ENCODE measurements at regions not wholly inside any gene's neighbourhood (a gene's known extent, or its start where the extent isn't known, plus 50 kb on each side); places are given as distances from the start of the nearest gene placed in this dataset.

GRCh38 chr4:186917136-186917535 lies 193.5 kb upstream of the FAT1 start:
- Histone ChIP-seq H3K9me3 (ENCODE audit: control insufficient read depth, low read depth, low read length) (no peaks in the 10 kb centered on the region), H3K4me3 (ENCODE audit: control insufficient read depth in 2 of 3, extremely low read depth in 1 of 3, insufficient read depth in 2 of 3, low read depth in 1 of 3, low read length in 3 of 3) (no peak overlapping the region), H3K27ac (ENCODE audit: control insufficient read depth, insufficient read depth, low read length) (no peak overlapping the region), H3K9ac (ENCODE audit: control insufficient read depth, extremely low read depth, insufficient read depth, low read length) (no peak overlapping the region), H3K79me2 (ENCODE audit: control insufficient read depth, insufficient read depth, low read length) (no peaks in the 10 kb centered on the region), H3K27me3 (ENCODE audit: control insufficient read depth, extremely low read depth, insufficient read depth, low read length) (no peaks in the 10 kb centered on the region), H4K20me1 (ENCODE audit: control insufficient read depth, extremely low read depth, insufficient read depth, low read length) (no peaks in the 10 kb centered on the region), H3K36me3 (ENCODE audit: control insufficient read depth in 2 of 2, extremely low read depth in 1 of 2, insufficient read depth in 2 of 2, low read length in 2 of 2) (no peaks in the 10 kb centered on the region), H3K4me2 (ENCODE audit: control insufficient read depth, extremely low read depth, insufficient read depth, low read depth, low read length) (no peak overlapping the region), H3K9me1 (ENCODE audit: control insufficient read depth, extremely low read depth, insufficient read depth, low read length) (no peaks in the 10 kb centered on the region), H2AFZ (ENCODE audit: control insufficient read depth, low read length) (no peak overlapping the region), H3K4me1 (ENCODE audit: control insufficient read depth, extremely low read depth, insufficient read depth, low read length) (peaks cover 24% of the 10 kb centered on the region)
- TF ChIP-seq EZH2 (IDR thresholded peaks at IDR 0.05; ENCODE audit: low read length), result no peak
- TF ChIP-seq, protein P1, sequence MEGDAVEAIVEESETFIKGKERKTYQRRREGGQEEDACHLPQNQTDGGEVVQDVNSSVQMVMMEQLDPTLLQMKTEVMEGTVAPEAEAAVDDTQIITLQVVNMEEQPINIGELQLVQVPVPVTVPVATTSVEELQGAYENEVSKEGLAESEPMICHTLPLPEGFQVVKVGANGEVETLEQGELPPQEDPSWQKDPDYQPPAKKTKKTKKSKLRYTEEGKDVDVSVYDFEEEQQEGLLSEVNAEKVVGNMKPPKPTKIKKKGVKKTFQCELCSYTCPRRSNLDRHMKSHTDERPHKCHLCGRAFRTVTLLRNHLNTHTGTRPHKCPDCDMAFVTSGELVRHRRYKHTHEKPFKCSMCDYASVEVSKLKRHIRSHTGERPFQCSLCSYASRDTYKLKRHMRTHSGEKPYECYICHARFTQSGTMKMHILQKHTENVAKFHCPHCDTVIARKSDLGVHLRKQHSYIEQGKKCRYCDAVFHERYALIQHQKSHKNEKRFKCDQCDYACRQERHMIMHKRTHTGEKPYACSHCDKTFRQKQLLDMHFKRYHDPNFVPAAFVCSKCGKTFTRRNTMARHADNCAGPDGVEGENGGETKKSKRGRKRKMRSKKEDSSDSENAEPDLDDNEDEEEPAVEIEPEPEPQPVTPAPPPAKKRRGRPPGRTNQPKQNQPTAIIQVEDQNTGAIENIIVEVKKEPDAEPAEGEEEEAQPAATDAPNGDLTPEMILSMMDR (optimal IDR thresholded peaks at IDR 0.05 in 1 of 3, IDR thresholded peaks at IDR 0.05 in 1 of 3, conservative IDR thresholded peaks at IDR 0.05 in 1 of 3; ENCODE audit: extremely low read depth in 1 of 3, insufficient read depth in 2 of 3, low read length in 3 of 3), result no peak
- FAIRE-seq, result no peak
- DNase-seq (ENCODE audit: low read depth, low spot score), result no peak
- dilution Hi-C loops (cut with MboI; ENCODE audit: extremely low pct_ligation_motif_present, low sequenced_read_pairs), result no loop called here

- dilution Hi-C loops (cut with MboI; ENCODE audit: extremely low pct_ligation_motif_present, low sequenced_read_pairs), result no loop called here
- TF ChIP-seq, protein P1 (optimal IDR thresholded peaks at IDR 0.05 in 1 of 3, IDR thresholded peaks at IDR 0.05 in 1 of 3, conservative IDR thresholded peaks at IDR 0.05 in 1 of 3; ENCODE audit: extremely low read depth in 1 of 3, insufficient read depth in 2 of 3, low read length in 3 of 3), result no peak
- TF ChIP-seq EZH2 (IDR thresholded peaks at IDR 0.05; ENCODE audit: low read length), result no peak
- no peaks in the 10 kb centered on the region for H3K36me3 ChIP-seq (ENCODE audit: control insufficient read depth in 2 of 2, extremely low read depth in 1 of 2, insufficient read depth in 2 of 2, low read length in 2 of 2)
- no peak overlapping the region for H2AFZ ChIP-seq (ENCODE audit: control insufficient read depth, low read length)
- H3K4me1 ChIP-seq (ENCODE audit: control insufficient read depth, extremely low read depth, insufficient read depth, low read length), result peaks cover 24% of the 10 kb centered on the region
- no peak overlapping the region for H3K4me2 ChIP-seq (ENCODE audit: control insufficient read depth, extremely low read depth, insufficient read depth, low read depth, low read length)
- peak overlapping the region; percentile 95 for H3K27ac ChIP-seq (ENCODE audit: control insufficient read depth, insufficient read depth, low read length)
- FAIRE-seq, result peak; percentile 53
- H4K20me1 ChIP-seq (ENCODE audit: control insufficient read depth, extremely low read depth, insufficient read depth, low read length), result no peaks in the 10 kb centered on the region
- H3K9me3 ChIP-seq (ENCODE audit: control insufficient read depth, low read depth, low read length), result no peaks in the 10 kb centered on the region
- H3K9ac ChIP-seq (ENCODE audit: control insufficient read depth, extremely low read depth, insufficient read depth, low read length), result no peak overlapping the region
- no peaks in the 10 kb centered on the region for H3K9me1 ChIP-seq (ENCODE audit: control insufficient read depth, extremely low read depth, insufficient read depth, low read length)
- H3K79me2 ChIP-seq (ENCODE audit: control insufficient read depth, insufficient read depth, low read length), result no peaks in the 10 kb centered on the region
- no peak overlapping the region for H3K4me3 ChIP-seq (ENCODE audit: control insufficient read depth in 2 of 3, extremely low read depth in 1 of 3, insufficient read depth in 2 of 3, low read depth in 1 of 3, low read length in 3 of 3)
- H3K27me3 ChIP-seq (ENCODE audit: control insufficient read depth, extremely low read depth, insufficient read depth, low read length), result no peaks in the 10 kb centered on the region
- DNase-seq (ENCODE audit: low read depth, low spot score), result no peak
These were observed 194.8 kb upstream of the FAT1 start for GRCh38 chr4:186918466-186918865.
